ENCODE measurements at regions not wholly inside any gene's neighbourhood (a gene's known extent, or its start where the extent isn't known, plus 50 kb on each side); places are given as distances from the start of the nearest gene placed in this dataset.

GRCh38 chr18:38239606-38240005 is 674.0 kb upstream of the CELF4 start:
- no peak for TF ChIP-seq CTCF (IDR thresholded peaks at IDR 0.05; ENCODE audit: low read length)
- TF ChIP-seq EZH2 (IDR thresholded peaks at IDR 0.05; ENCODE audit: borderline replicate concordance, low read length): no peak
- H3K9me2 ChIP-seq (ENCODE audit: low read depth, low read length): no peaks in the 10 kb centered on the region
- no peaks in the 10 kb centered on the region for H3K79me2 ChIP-seq (ENCODE audit: insufficient read depth, low read length)
- no peak overlapping the region for H3K27ac ChIP-seq (ENCODE audit: low read depth, low read length, poor library complexity, severe bottlenecking)
- H3F3A ChIP-seq (ENCODE audit: insufficient read depth, low read length): no peaks in the 10 kb centered on the region
- H3K4me3 ChIP-seq (ENCODE audit: low read depth, low read length, poor library complexity, severe bottlenecking): no peak overlapping the region
- H3K27me3 ChIP-seq (ENCODE audit: insufficient read depth, low read length): no peaks in the 10 kb centered on the region
- H2AFZ ChIP-seq (ENCODE audit: low read length): no peak overlapping the region
- no peaks in the 10 kb centered on the region for H3K9me3 ChIP-seq (ENCODE audit: low read length)
- no peaks in the 10 kb centered on the region for H3K4me1 ChIP-seq (ENCODE audit: insufficient read depth, low read length, severe bottlenecking)
- H4K20me1 ChIP-seq (ENCODE audit: insufficient read depth, low read length): no peaks in the 10 kb centered on the region
- no peak overlapping the region for H3K9ac ChIP-seq (ENCODE audit: low read length)
- H3K4me2 ChIP-seq (ENCODE audit: low read length): no peak overlapping the region
- no peaks in the 10 kb centered on the region for H3K36me3 ChIP-seq (ENCODE audit: insufficient read depth, low read length)

GRCh38 chr18:38237796-38238195 is 672.2 kb upstream of the CELF4 start:
- H3K27me3 ChIP-seq (ENCODE audit: insufficient read depth, low read length): no peaks in the 10 kb centered on the region
- H3K4me2 ChIP-seq (ENCODE audit: low read length): no peak overlapping the region

GRCh38 chr18:38221476-38222100 is 656.0 kb upstream of the CELF4 start:
- Histone ChIP-seq H3K79me2 (ENCODE audit: insufficient read depth, low read length) (no peaks in the 10 kb centered on the region), H3K9ac (ENCODE audit: low read length) (no peak overlapping the region), H3K4me2 (ENCODE audit: low read length) (no peak overlapping the region), H3K9me3 (ENCODE audit: low read length) (no peaks in the 10 kb centered on the region), H3K27me3 (ENCODE audit: insufficient read depth, low read length) (no peaks in the 10 kb centered on the region), H3K4me3 (ENCODE audit: low read depth, low read length, poor library complexity, severe bottlenecking) (no peak overlapping the region), H3K4me1 (ENCODE audit: insufficient read depth, low read length, severe bottlenecking) (no peaks in the 10 kb centered on the region), H3F3A (ENCODE audit: insufficient read depth, low read length) (no peaks in the 10 kb centered on the region), H3K27ac (ENCODE audit: low read depth, low read length, poor library complexity, severe bottlenecking) (no peak overlapping the region), H2AFZ (ENCODE audit: low read length) (no peak overlapping the region), H4K20me1 (ENCODE audit: insufficient read depth, low read length) (no peaks in the 10 kb centered on the region), H3K9me2 (ENCODE audit: low read depth, low read length) (no peaks in the 10 kb centered on the region), H3K36me3 (ENCODE audit: insufficient read depth, low read length) (no peaks in the 10 kb centered on the region)
- TF ChIP-seq EZH2 (IDR thresholded peaks at IDR 0.05; ENCODE audit: borderline replicate concordance, low read length) (no peak), CTCF (IDR thresholded peaks at IDR 0.05; ENCODE audit: low read length) (no peak)

More at GRCh38 chr18:38237796-38238195, 672.2 kb upstream of the CELF4 start:
- Histone ChIP-seq H2AFZ (ENCODE audit: low read length) (no peak overlapping the region), H3K9ac (ENCODE audit: low read length) (no peak overlapping the region), H3K4me3 (ENCODE audit: low read depth, low read length, poor library complexity, severe bottlenecking) (no peak overlapping the region), H3K79me2 (ENCODE audit: insufficient read depth, low read length) (no peaks in the 10 kb centered on the region), H3K9me3 (ENCODE audit: low read length) (no peaks in the 10 kb centered on the region), H3F3A (ENCODE audit: insufficient read depth, low read length) (no peaks in the 10 kb centered on the region), H3K9me2 (ENCODE audit: low read depth, low read length) (no peaks in the 10 kb centered on the region), H3K4me1 (ENCODE audit: insufficient read depth, low read length, severe bottlenecking) (no peaks in the 10 kb centered on the region), H4K20me1 (ENCODE audit: insufficient read depth, low read length) (no peaks in the 10 kb centered on the region), H3K27ac (ENCODE audit: low read depth, low read length, poor library complexity, severe bottlenecking) (no peak overlapping the region), H3K36me3 (ENCODE audit: insufficient read depth, low read length) (no peaks in the 10 kb centered on the region)
- no peak for TF ChIP-seq EZH2 (IDR thresholded peaks at IDR 0.05; ENCODE audit: borderline replicate concordance, low read length)
- no peak for TF ChIP-seq CTCF (IDR thresholded peaks at IDR 0.05; ENCODE audit: low read length)
